GM18508 (cell line): ENCODE measurements at regions not wholly inside any gene's neighbourhood (a gene's known extent, or its start where the extent isn't known, plus 50 kb on each side); places are given as distances from the start of the nearest gene placed in this dataset.

ENCODE experiments used
- ATAC-seq: cut with Tn5 transposase; IDR thresholded peaks from one replicate; pipeline ENCODE4 v1.9.1; 2021; ENCODE audit warnings: moderate number of reproducible peaks; ENCODE audit not compliant: insufficient read depth, unreplicated experiment

GRCh38 chr18:78006774-78007260 lies 757.2 kb downstream of the GALR1 start:
- no peak for ATAC-seq

- no peak for ATAC-seq
Measured at GRCh38 chr18:78010363-78010762, 760.7 kb downstream of the GALR1 start.

- no peak for ATAC-seq
Measured at GRCh38 chr18:78017869-78018268, 768.2 kb downstream of the GALR1 start.

- ATAC-seq = no peak
Measured at GRCh38 chr18:78021196-78021595, 771.5 kb downstream of the GALR1 start.

- no peak for ATAC-seq
Measured at GRCh38 chr18:78031589-78031988, 781.9 kb downstream of the GALR1 start.

- no peak for ATAC-seq
Measured at GRCh38 chr18:78031991-78032390, 782.3 kb downstream of the GALR1 start.

- ATAC-seq = no peak
Measured at GRCh38 chr18:78032574-78032973, 782.9 kb downstream of the GALR1 start.

- ATAC-seq = no peak
Measured at GRCh38 chr18:78034755-78035154, 785.1 kb downstream of the GALR1 start.

- ATAC-seq = no peak
Measured at GRCh38 chr18:78041218-78041617, 791.6 kb downstream of the GALR1 start.

- ATAC-seq = no peak
Measured at GRCh38 chr18:78046631-78047030, 797.0 kb downstream of the GALR1 start.

- no peak for ATAC-seq
Measured at GRCh38 chr18:78049281-78049680, 799.6 kb downstream of the GALR1 start.

GRCh38 chr18:78054801-78055200 lies 805.2 kb downstream of the GALR1 start:
- no peak for ATAC-seq

GRCh38 chr18:78056011-78056410 lies 806.4 kb downstream of the GALR1 start:
- no peak for ATAC-seq

- no peak for ATAC-seq
Measured at GRCh38 chr18:78069784-78070664, 820.4 kb downstream of the GALR1 start.

- ATAC-seq = no peak
Measured at GRCh38 chr18:78071166-78071710, 821.6 kb downstream of the GALR1 start.

GRCh38 chr18:78071776-78072175 lies 822.1 kb downstream of the GALR1 start:
- ATAC-seq = no peak

- no peak for ATAC-seq
Measured at GRCh38 chr18:78072375-78072774, 822.7 kb downstream of the GALR1 start.

GRCh38 chr18:78073275-78073674 lies 823.6 kb downstream of the GALR1 start:
- ATAC-seq = no peak

GRCh38 chr18:78074400-78075020 lies 824.9 kb downstream of the GALR1 start:
- no peak for ATAC-seq

GRCh38 chr18:78080081-78080480 lies 830.4 kb downstream of the GALR1 start:
- no peak for ATAC-seq

GRCh38 chr18:78080761-78081160 lies 831.1 kb downstream of the GALR1 start:
- ATAC-seq = no peak
